ENCODE measurements at regions not wholly inside any gene's neighbourhood (a gene's known extent, or its start where the extent isn't known, plus 50 kb on each side); places are given as distances from the start of the nearest gene placed in this dataset.

DNA sequence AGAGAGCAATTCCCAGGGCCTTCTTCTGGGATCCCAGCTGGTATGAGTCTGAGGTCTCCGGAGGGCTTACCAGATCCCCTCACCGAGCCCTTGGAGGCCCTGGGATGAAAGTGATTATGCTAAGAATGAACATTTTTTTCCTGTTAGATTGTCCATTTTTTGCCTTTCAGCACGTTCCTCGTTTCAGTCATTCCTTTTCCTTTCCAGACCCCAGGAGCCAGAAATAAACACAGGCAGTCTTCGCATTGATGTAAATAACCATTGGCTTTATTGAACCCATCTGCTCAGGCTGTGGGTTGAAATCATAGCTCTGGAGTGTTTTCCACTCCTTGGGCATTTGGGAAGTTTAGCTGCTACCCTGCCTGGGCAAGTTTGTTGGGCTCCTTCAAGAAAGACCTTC is 320.9 kb upstream of the AUTS2 start:
- TF ChIP-seq PHF8 (conservative IDR thresholded peaks at IDR 0.05; ENCODE audit: low read depth, low read length) (no peak), EZH2 (IDR thresholded peaks at IDR 0.05; ENCODE audit: low read depth, low read length, severe bottlenecking) (no peak), EP300 (IDR thresholded peaks at IDR 0.05; ENCODE audit: borderline replicate concordance in 1 of 2, low read depth in 2 of 2, low read length in 2 of 2) (no peak), POLR2A (IDR thresholded peaks at IDR 0.05; ENCODE audit: control extremely low read depth in 1 of 2, low read depth in 2 of 2, low read length in 2 of 2) (no peak), CEBPB (IDR thresholded peaks at IDR 0.05; ENCODE audit: low read depth, low read length) (no peak)

Measured in H1 (cell line).